DOHH2 (cell line): ENCODE measurements at regions not wholly inside any gene's neighbourhood (a gene's known extent, or its start where the extent isn't known, plus 50 kb on each side); places are given as distances from the start of the nearest gene placed in this dataset.

ENCODE experiments used
- H3F3A ChIP-seq: fragments of 200-600 bp; sonication (generic), shearing (Covaris generic); 2 replicates; pipeline ENCODE4 v1.6.0; 2016; ENCODE audit warnings: antibody characterized with exemption, mild to moderate bottlenecking; ENCODE audit not compliant: control insufficient read depth, insufficient read depth
- H3K27ac ChIP-seq: fragments of 200-600 bp; sonication (generic); 2 replicates; pipeline ENCODE4 v1.5.1; 2014; ENCODE audit warnings: low read depth, mild to moderate bottlenecking, low read length, moderate library complexity
- H3K27me3 ChIP-seq: fragments of 200-600 bp; sonication (generic); 2 replicates; pipeline ENCODE4 v1.6.1; 2014; ENCODE audit warnings: mild to moderate bottlenecking, low read length, mixed read lengths; ENCODE audit not compliant: control insufficient read depth
- H3K36me3 ChIP-seq: fragments of 200-600 bp; sonication (generic); 2 replicates; pipeline ENCODE4 v1.6.1; 2014; ENCODE audit warnings: mild to moderate bottlenecking, low read length, moderate library complexity, mixed read lengths; ENCODE audit not compliant: control insufficient read depth
- H3K4me1 ChIP-seq: fragments of 200-600 bp; sonication (generic); 2 replicates; pipeline ENCODE4 v1.6.1; 2014; ENCODE audit warnings: mild to moderate bottlenecking, low read length, mixed read lengths; ENCODE audit not compliant: control insufficient read depth
- H3K4me2 ChIP-seq: fragments of 200-600 bp; sonication (generic); 2 replicates; pipeline ENCODE4 v1.6.0; 2014; ENCODE audit warnings: mild to moderate bottlenecking, low read length, moderate library complexity
- H3K4me3 ChIP-seq: fragments of 200-600 bp; sonication (generic); 2 replicates; pipeline ENCODE4 v1.5.1; 2014; ENCODE audit warnings: mild to moderate bottlenecking, low read length, mixed read lengths
- H3K79me2 ChIP-seq: fragments of 200-600 bp; sonication (generic); 2 replicates; pipeline ENCODE4 v1.6.1; 2014; ENCODE audit warnings: mild to moderate bottlenecking, low read length, mixed read lengths; ENCODE audit not compliant: control insufficient read depth
- H3K9me2 ChIP-seq: fragments of 200-600 bp; sonication (generic); replicated peaks from 2 replicates; pipeline ENCODE4 v1.6.1; 2014; ENCODE audit warnings: mild to moderate bottlenecking, low read length, mixed read lengths; ENCODE audit not compliant: control insufficient read depth
- H3K9me3 ChIP-seq: fragments of 200-600 bp; sonication (generic); 2 replicates; pipeline ENCODE4 v1.6.1; 2014; ENCODE audit warnings: antibody characterized with exemption, low read length, mixed read lengths; ENCODE audit not compliant: control insufficient read depth, insufficient read depth
- H4K20me1 ChIP-seq: fragments of 200-600 bp; sonication (generic); 2 replicates; pipeline ENCODE4 v1.6.0; 2014; ENCODE audit warnings: low read depth, mild to moderate bottlenecking, antibody characterized with exemption, low read length, moderate library complexity; ENCODE audit not compliant: control insufficient read depth, insufficient read depth
- CTCF ChIP-seq: fragments of 200-600 bp; sonication (generic); IDR thresholded peaks from one replicate; pipeline ENCODE4 v1.5.1; 2014; ENCODE audit warnings: antibody characterized with exemption, mild to moderate bottlenecking, low read depth, low read length; ENCODE audit not compliant: poor library complexity, severe bottlenecking
- EZH2phosphoT487 ChIP-seq: fragments of 200-600 bp; sonication (generic); IDR thresholded peaks from 2 replicates; pipeline ENCODE4 v1.6.1; 2017; ENCODE audit warnings: borderline replicate concordance, mild to moderate bottlenecking, antibody characterized with exemption, low read length, moderate library complexity, mixed read lengths

- Histone ChIP-seq H3K4me2 (no peak overlapping the region), H3K27me3 (no peaks in the 10 kb centered on the region), H3K36me3 (no peaks in the 10 kb centered on the region), H3K9me2 (no peaks in the 10 kb centered on the region), H3F3A (no peaks in the 10 kb centered on the region), H3K9me3 (no peaks in the 10 kb centered on the region), H3K27ac (no peak overlapping the region), H4K20me1 (no peaks in the 10 kb centered on the region), H3K79me2 (no peaks in the 10 kb centered on the region), H3K4me1 (no peaks in the 10 kb centered on the region), H3K4me3 (no peak overlapping the region)
- TF ChIP-seq EZH2phosphoT487 (no peak), CTCF (no peak)
These were observed 127.9 kb upstream of the HS3ST3A1 start for GRCh38 chr17:13729466-13730134.

GRCh38 chr17:13734880-13735279, 133.2 kb upstream of the HS3ST3A1 start:
- TF ChIP-seq CTCF (no peak), EZH2phosphoT487 (no peak)
- Histone ChIP-seq H3K27ac (no peak overlapping the region), H3K4me3 (no peak overlapping the region)

GRCh38 chr17:13735444-13735843, 133.7 kb upstream of the HS3ST3A1 start:
- Histone ChIP-seq H3K9me2 (no peaks in the 10 kb centered on the region), H3K9me3 (no peaks in the 10 kb centered on the region), H3K4me3 (no peak overlapping the region), H3K36me3 (no peaks in the 10 kb centered on the region), H3K27me3 (no peaks in the 10 kb centered on the region), H4K20me1 (no peaks in the 10 kb centered on the region), H3F3A (no peaks in the 10 kb centered on the region), H3K4me1 (no peaks in the 10 kb centered on the region), H3K27ac (no peak overlapping the region), H3K79me2 (no peaks in the 10 kb centered on the region), H3K4me2 (no peak overlapping the region)
- TF ChIP-seq CTCF (no peak), EZH2phosphoT487 (no peak)

More at GRCh38 chr17:13734880-13735279, 133.2 kb upstream of the HS3ST3A1 start:
- Histone ChIP-seq H3K4me1 (no peaks in the 10 kb centered on the region), H3K9me3 (no peaks in the 10 kb centered on the region), H3K79me2 (no peaks in the 10 kb centered on the region), H3K4me2 (no peak overlapping the region), H3K9me2 (no peaks in the 10 kb centered on the region), H3F3A (no peaks in the 10 kb centered on the region), H4K20me1 (no peaks in the 10 kb centered on the region), H3K36me3 (no peaks in the 10 kb centered on the region), H3K27me3 (no peaks in the 10 kb centered on the region)
